ENCODE measurements at regions not wholly inside any gene's neighbourhood (a gene's known extent, or its start where the extent isn't known, plus 50 kb on each side); places are given as distances from the start of the nearest gene placed in this dataset.

DNA sequence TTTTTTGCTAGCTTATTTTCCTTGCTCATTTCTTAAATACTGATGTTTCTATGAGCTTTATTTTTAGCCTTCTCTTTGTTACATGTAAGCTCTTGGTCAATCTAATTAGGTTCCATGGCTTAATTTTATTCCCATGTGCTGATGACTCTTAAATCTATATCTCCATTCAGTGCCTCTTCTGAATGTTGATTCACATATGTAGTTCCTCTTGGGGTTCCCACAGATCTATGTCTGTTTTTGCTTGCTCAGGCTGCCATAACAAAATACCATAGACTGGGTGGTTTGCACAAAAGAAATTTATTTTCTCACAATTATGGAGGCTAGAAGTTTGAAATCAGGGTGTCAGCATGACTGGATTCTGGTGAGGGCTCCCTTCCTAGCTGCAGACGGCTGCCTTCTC, 58.3 kb upstream of the PLA2G4A start:
- Histone ChIP-seq H3K23ac (ENCODE audit: low read depth, low read length) (no peak overlapping the region), H4K91ac (ENCODE audit: insufficient read depth, low read depth, low read length) (no peak overlapping the region), H3K4ac (ENCODE audit: low read depth, low read length) (no peak overlapping the region), H3K36me3 (ENCODE audit: control insufficient read depth, insufficient read depth, low read length) (no peaks in the 10 kb centered on the region), H2BK5ac (ENCODE audit: low read depth, low read length, poor library complexity, severe bottlenecking) (no peak overlapping the region), H2AK9ac (replicated peaks; ENCODE audit: low read depth, low read length, poor library complexity) (no peak overlapping the region), H2AFZ (replicated peaks; ENCODE audit: low read length, poor library complexity) (no peak overlapping the region), H3K27ac (ENCODE audit: insufficient read depth, low read length) (no peak overlapping the region), H3K14ac (replicated peaks; ENCODE audit: low read depth, low read length) (no peak overlapping the region), H3K4me1 (ENCODE audit: control insufficient read depth, insufficient read depth, low read length) (no peaks in the 10 kb centered on the region), H2AK5ac (ENCODE audit: low read depth, low read length) (no peak overlapping the region), H4K20me1 (ENCODE audit: insufficient read depth, low read length) (no peaks in the 10 kb centered on the region), H3K4me3 (ENCODE audit: insufficient read depth, low read depth, low read length) (no peak overlapping the region), H2BK20ac (ENCODE audit: low read depth, low read length) (no peak overlapping the region), H3K9me1 (ENCODE audit: insufficient read depth, low read length) (no peaks in the 10 kb centered on the region; the same call in 1 of the 2 replicates), H4K8ac (ENCODE audit: low read depth in 2 of 2, low read length in 2 of 2) (no peak overlapping the region), H3K18ac (ENCODE audit: low read depth, low read length) (no peak overlapping the region), H3K9ac (ENCODE audit: low read depth, low read length) (no peak overlapping the region), H3K56ac (ENCODE audit: extremely low read depth, insufficient read depth, low read length) (no peak overlapping the region), H4K5ac (ENCODE audit: low read depth, low read length) (no peak overlapping the region), H3K79me1 (ENCODE audit: low read depth in 1 of 2, low read length in 2 of 2) (no peaks in the 10 kb centered on the region), H2BK120ac (ENCODE audit: low read depth, low read length) (no peak overlapping the region), H3K27me3 (ENCODE audit: control insufficient read depth, insufficient read depth, low read length) (peaks cover 2% of the 10 kb centered on the region; the same call in 1 of the 2 replicates), H3K4me2 (ENCODE audit: low read depth, low read length) (no peak overlapping the region), H2BK15ac (ENCODE audit: low read depth, low read length) (no peak overlapping the region), H3K9me3 (ENCODE audit: control insufficient read depth, insufficient read depth, low read length) (no peaks in the 10 kb centered on the region)
- in situ Hi-C loops (cut with MboI; ENCODE audit: low sequenced_read_pairs) (no loop called here), dilution Hi-C loops (cut with HindIII; ENCODE audit: low sequenced_read_pairs, unreplicated experiment) (no loop called here), intact Hi-C loops (cut with micrococcal nuclease) (no loop called here)
- DNase-seq (no peak), ATAC-seq (ENCODE audit: low read depth) (no peak)
- CTCF ChIA-PET, result no interaction called here
- POLR2A ChIA-PET (ENCODE audit: unreplicated experiment), result no interaction called here
- WGBS, 2 experiments (ENCODE audit: extremely low coverage in 2 of 2, insufficient read length in 1 of 2), result no CpG with 5 or more reads among the region's 1 CpG
- no peak for TF ChIP-seq FOS (IDR thresholded peaks at IDR 0.05; ENCODE audit: low read depth, low read length)
- TF ChIP-seq, protein P1, sequence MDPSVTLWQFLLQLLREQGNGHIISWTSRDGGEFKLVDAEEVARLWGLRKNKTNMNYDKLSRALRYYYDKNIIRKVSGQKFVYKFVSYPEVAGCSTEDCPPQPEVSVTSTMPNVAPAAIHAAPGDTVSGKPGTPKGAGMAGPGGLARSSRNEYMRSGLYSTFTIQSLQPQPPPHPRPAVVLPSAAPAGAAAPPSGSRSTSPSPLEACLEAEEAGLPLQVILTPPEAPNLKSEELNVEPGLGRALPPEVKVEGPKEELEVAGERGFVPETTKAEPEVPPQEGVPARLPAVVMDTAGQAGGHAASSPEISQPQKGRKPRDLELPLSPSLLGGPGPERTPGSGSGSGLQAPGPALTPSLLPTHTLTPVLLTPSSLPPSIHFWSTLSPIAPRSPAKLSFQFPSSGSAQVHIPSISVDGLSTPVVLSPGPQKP (IDR thresholded peaks at IDR 0.05; ENCODE audit: borderline replicate concordance, low read depth, low read length), result no peak
- BruUV-seq (replicated peaks), result no TSS peak
